ENCODE measurements at regions not wholly inside any gene's neighbourhood (a gene's known extent, or its start where the extent isn't known, plus 50 kb on each side); places are given as distances from the start of the nearest gene placed in this dataset.

DNA sequence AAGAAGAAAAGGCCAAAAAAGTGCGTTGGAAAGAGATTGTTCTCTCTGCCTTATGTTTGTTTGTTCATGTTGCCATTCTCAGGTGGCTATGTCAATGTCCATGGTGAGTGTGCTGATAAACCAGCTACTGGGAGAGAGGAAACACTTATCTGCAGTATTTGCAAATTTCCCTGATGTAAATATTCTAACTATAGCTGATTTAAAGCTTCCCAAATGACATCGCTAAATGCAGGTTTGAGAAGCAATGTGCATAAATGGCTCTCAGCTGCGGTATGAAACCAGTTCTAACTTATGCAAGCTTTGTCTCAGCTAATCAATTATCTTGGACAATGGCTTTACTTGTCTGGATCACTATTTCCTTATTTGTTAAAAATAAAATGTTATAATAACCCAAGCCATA, 312.5 kb upstream of the ANO3 start:
- TF ChIP-seq, protein P1, sequence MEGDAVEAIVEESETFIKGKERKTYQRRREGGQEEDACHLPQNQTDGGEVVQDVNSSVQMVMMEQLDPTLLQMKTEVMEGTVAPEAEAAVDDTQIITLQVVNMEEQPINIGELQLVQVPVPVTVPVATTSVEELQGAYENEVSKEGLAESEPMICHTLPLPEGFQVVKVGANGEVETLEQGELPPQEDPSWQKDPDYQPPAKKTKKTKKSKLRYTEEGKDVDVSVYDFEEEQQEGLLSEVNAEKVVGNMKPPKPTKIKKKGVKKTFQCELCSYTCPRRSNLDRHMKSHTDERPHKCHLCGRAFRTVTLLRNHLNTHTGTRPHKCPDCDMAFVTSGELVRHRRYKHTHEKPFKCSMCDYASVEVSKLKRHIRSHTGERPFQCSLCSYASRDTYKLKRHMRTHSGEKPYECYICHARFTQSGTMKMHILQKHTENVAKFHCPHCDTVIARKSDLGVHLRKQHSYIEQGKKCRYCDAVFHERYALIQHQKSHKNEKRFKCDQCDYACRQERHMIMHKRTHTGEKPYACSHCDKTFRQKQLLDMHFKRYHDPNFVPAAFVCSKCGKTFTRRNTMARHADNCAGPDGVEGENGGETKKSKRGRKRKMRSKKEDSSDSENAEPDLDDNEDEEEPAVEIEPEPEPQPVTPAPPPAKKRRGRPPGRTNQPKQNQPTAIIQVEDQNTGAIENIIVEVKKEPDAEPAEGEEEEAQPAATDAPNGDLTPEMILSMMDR (IDR thresholded peaks at IDR 0.05): no peak
- TF ChIP-seq POLR2A (IDR thresholded peaks at IDR 0.05): no peak
